Panc1 (cell line): ENCODE measurements at regions not wholly inside any gene's neighbourhood (a gene's known extent, or its start where the extent isn't known, plus 50 kb on each side); places are given as distances from the start of the nearest gene placed in this dataset.

Source experiments
- ATAC-seq: fragments of 200-7000 bp; cut with Tn5 transposase; 2 replicates; pipeline ENCODE4 v1.9.1; 2020; ENCODE audit warnings: mild to moderate bottlenecking, moderate library complexity
- BruUV-seq: library from RNA; stranded (reverse); fragments of 400-500 nt; replicated peaks from 2 replicates; lab custom pipeline; 2021; lab: Mats Ljungman, UMichigan
- CTCF ChIA-PET: fragments of 300-600 bp; sonication (Branson Sonifier 250); formaldehyde crosslinking; loops from one replicate; lab custom pipeline; 2022; ENCODE audit warnings: antibody characterized with exemption; lab: Charles Lee
- POLR2A ChIA-PET: fragments of 300-600 bp; sonication (Branson Sonifier 250); formaldehyde crosslinking; loops from one replicate; lab custom pipeline; 2022; ENCODE audit warnings: antibody characterized with exemption; lab: Charles Lee
- DNase-seq: peaks from one replicate; pipeline ENCODE4 v3.0.0-alpha.2; 2010; ENCODE audit warnings: low read depth, low spot score
- H3K27ac ChIP-seq: 2 replicates; pipeline ENCODE4 v1.5.1; 2011; ENCODE audit warnings: mild to moderate bottlenecking, low read length, inconsistent platforms
- H3K27me3 ChIP-seq: fragments of 200-500 bp; sonication (Bioruptor generic); 2 replicates; pipeline ENCODE4 v1.6.0; 2014; ENCODE audit warnings: low read length, inconsistent platforms; ENCODE audit not compliant: control insufficient read depth, insufficient read depth
- H3K36me3 ChIP-seq: fragments of 200-500 bp; sonication (Bioruptor generic); 2 replicates; pipeline ENCODE4 v1.5.1; 2014; ENCODE audit warnings: inconsistent platforms, mild to moderate bottlenecking, low read length, moderate library complexity; ENCODE audit not compliant: control insufficient read depth, insufficient read depth
- H3K4me1 ChIP-seq: 2 replicates; pipeline ENCODE4 v1.5.1; 2011; ENCODE audit warnings: inconsistent platforms, mild to moderate bottlenecking, low read length, moderate library complexity; ENCODE audit not compliant: control insufficient read depth, insufficient read depth
- H3K4me3 ChIP-seq, 2 experiments: 2 replicates each; pipeline ENCODE4 v1.5.1; 2011 to 2012; ENCODE audit warnings: low read depth in 2 of 2, low read length in 2 of 2, mild to moderate bottlenecking in 2 of 2, inconsistent platforms in 1 of 2, moderate library complexity in 1 of 2
- H3K9me3 ChIP-seq: fragments of 200-500 bp; sonication (Bioruptor generic); 2 replicates; pipeline ENCODE4 v1.5.1; 2014; ENCODE audit warnings: low read depth, mild to moderate bottlenecking, inconsistent platforms, low read length, moderate library complexity; ENCODE audit not compliant: control insufficient read depth, insufficient read depth
- CTCF ChIP-seq: fragments of 450-650 bp; IDR thresholded peaks from 2 replicates; pipeline ENCODE4 v1.5.1; 2017; ENCODE audit warnings: mild to moderate bottlenecking
- POLR2AphosphoS5 ChIP-seq: IDR thresholded peaks from 2 replicates; pipeline ENCODE4 v1.6.1; 2012; ENCODE audit warnings: mild to moderate bottlenecking, low read depth, low read length, moderate library complexity
- REST ChIP-seq, 2 experiments: IDR thresholded peaks; 2 replicates each; pipeline ENCODE4 v1.6.1; 2011 to 2012; ENCODE audit warnings: low read depth in 2 of 2, control low read depth in 1 of 2, low read length in 1 of 2, mild to moderate bottlenecking in 1 of 2, moderate library complexity in 1 of 2; ENCODE audit not compliant: insufficient read depth in 1 of 2
- SIN3A ChIP-seq: IDR thresholded peaks from 2 replicates; pipeline ENCODE4 v1.6.1; 2012; ENCODE audit warnings: low read depth, mild to moderate bottlenecking, low read length, moderate library complexity, borderline replicate concordance; ENCODE audit not compliant: insufficient read depth
- TCF7L2 ChIP-seq: IDR thresholded peaks from 2 replicates; pipeline ENCODE4 v1.6.1; 2011; ENCODE audit warnings: mild to moderate bottlenecking, low read depth, low read length, inconsistent platforms
- in situ Hi-C: cut with HindIII; loops from 2 replicates; pipeline ENCODE4 v1.10.0; 2016; ENCODE audit warnings: low sequenced_read_pairs, low pct_unique_long_range_greater_than_20kb
- intact Hi-C: fragments of 100-400 bp; cut with micrococcal nuclease; formaldehyde crosslinking; loops from one replicate; pipeline ENCODE4 v1.10.0; 2022; ENCODE audit not compliant: unreplicated experiment

GRCh38 chr10:20407357-20407756, 489.8 kb downstream of the NEBL start:
- H3K4me1 ChIP-seq = no peaks in the 10 kb centered on the region
- no peak for ATAC-seq
- H3K36me3 ChIP-seq = no peaks in the 10 kb centered on the region
- BruUV-seq = no TSS peak
- DNase-seq = no peak
- no peaks in the 10 kb centered on the region for H3K9me3 ChIP-seq
- CTCF ChIA-PET = no interaction called here
- H3K27ac ChIP-seq = no peak overlapping the region
- no peak for TF ChIP-seq TCF7L2
- TF ChIP-seq CTCF = no peak
- no peak for TF ChIP-seq POLR2AphosphoS5
- no peak for TF ChIP-seq SIN3A
- no peak for TF ChIP-seq REST (IDR thresholded peaks at IDR 0.05; ENCODE audit: insufficient read depth in 1 of 2, low read depth in 2 of 2, low read length in 1 of 2)
- in situ Hi-C loops (no loop called here), intact Hi-C loops (no loop called here)
- H3K27me3 ChIP-seq = no peaks in the 10 kb centered on the region
- no peak overlapping the region for H3K4me3 ChIP-seq
- POLR2A ChIA-PET = no interaction called here

GRCh38 chr10:20406281-20407104, 490.6 kb downstream of the NEBL start:
- Histone ChIP-seq H3K27me3 (no peaks in the 10 kb centered on the region), H3K4me3 (no peak overlapping the region), H3K27ac (no peak overlapping the region), H3K36me3 (no peaks in the 10 kb centered on the region; the same call in 1 of the 2 replicates), H3K4me1 (no peaks in the 10 kb centered on the region), H3K9me3 (no peaks in the 10 kb centered on the region)
- ATAC-seq = no peak
- in situ Hi-C loops = no loop called here
- BruUV-seq = no TSS peak
- POLR2A ChIA-PET = no interaction called here
- DNase-seq = no peak
- no peak for TF ChIP-seq CTCF
- no peak for TF ChIP-seq SIN3A
- no peak for TF ChIP-seq REST (IDR thresholded peaks at IDR 0.05; ENCODE audit: insufficient read depth in 1 of 2, low read depth in 2 of 2, low read length in 1 of 2)
- no peak for TF ChIP-seq POLR2AphosphoS5
- no peak for TF ChIP-seq TCF7L2
- CTCF ChIA-PET = no interaction called here
- intact Hi-C loops = no loop called here
